ENCODE measurements at regions not wholly inside any gene's neighbourhood (a gene's known extent, or its start where the extent isn't known, plus 50 kb on each side); places are given as distances from the start of the nearest gene placed in this dataset.

DNA sequence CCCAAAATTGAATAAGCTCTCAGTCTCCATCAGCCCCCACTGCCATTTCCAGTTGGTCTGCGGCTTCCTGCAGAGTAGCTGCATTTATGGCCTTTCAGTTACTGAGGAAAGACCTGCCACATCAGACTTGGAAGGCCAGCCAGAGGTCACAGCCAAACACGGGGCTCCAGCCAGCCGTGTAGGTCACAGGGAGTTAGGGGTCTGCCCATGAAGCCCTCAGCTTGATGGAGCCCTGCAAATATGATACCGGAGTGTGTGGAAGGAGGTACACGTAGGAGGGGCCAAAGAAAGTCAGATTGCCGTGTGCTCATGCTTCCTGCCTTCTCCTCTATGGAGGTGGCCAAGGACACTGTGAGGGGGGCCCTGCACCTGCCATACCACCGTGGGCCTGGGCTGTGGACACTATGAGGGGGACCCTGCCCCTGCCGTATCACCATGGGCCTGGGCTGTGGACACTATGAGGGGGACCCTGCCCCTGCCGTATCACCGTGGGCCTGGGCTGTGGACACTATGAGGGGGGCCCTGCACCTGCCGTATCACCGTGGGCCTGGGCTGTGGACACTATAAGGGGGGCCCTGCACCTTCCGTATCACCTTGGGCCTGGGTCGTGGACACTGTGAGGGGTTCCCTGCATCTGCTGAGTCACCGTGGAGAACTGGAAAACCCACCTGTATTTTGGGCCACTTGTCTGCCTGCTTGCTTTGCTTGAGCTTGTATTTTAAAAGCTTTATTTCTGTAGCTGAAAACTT is 335.7 kb upstream of the SHH start:
- no peak overlapping the region for H3K4me2 ChIP-seq (ENCODE audit: low read depth, low read length)
- no peak overlapping the region for H3K9ac ChIP-seq (ENCODE audit: low read depth, low read length)
- H4K20me1 ChIP-seq (ENCODE audit: insufficient read depth, low read length) = no peaks in the 10 kb centered on the region
- H2BK5ac ChIP-seq (ENCODE audit: low read depth, low read length, poor library complexity, severe bottlenecking) = no peak overlapping the region
- no TSS peak for BruUV-seq (replicated peaks)
- H3K36me3 ChIP-seq (ENCODE audit: control insufficient read depth, insufficient read depth, low read length) = no peaks in the 10 kb centered on the region
- no peak overlapping the region for H3K4me3 ChIP-seq (ENCODE audit: insufficient read depth, low read depth, low read length)
- peaks cover 49% of the 10 kb centered on the region for H3K9me3 ChIP-seq (ENCODE audit: control insufficient read depth, insufficient read depth, low read length)
- H3K27me3 ChIP-seq (ENCODE audit: control insufficient read depth, insufficient read depth, low read length) = no peaks in the 10 kb centered on the region
- no peak overlapping the region for H4K91ac ChIP-seq (ENCODE audit: insufficient read depth, low read depth, low read length)
- H4K5ac ChIP-seq (ENCODE audit: low read depth, low read length) = no peak overlapping the region
- TF ChIP-seq POLR2A (IDR thresholded peaks at IDR 0.05; ENCODE audit: low read depth, low read length) (no peak), RAD21 (IDR thresholded peaks at IDR 0.05; ENCODE audit: low read length) (no peak), RCOR1 (IDR thresholded peaks at IDR 0.05; ENCODE audit: insufficient replicate concordance, low read length) (no peak), NFE2L2 (IDR thresholded peaks at IDR 0.05; ENCODE audit: low read depth, low read length) (no peak), ELK1 (IDR thresholded peaks at IDR 0.05; ENCODE audit: borderline replicate concordance, low read depth, low read length) (no peak), BHLHE40 (IDR thresholded peaks at IDR 0.05; ENCODE audit: low read depth, low read length) (no peak), FOS (IDR thresholded peaks at IDR 0.05; ENCODE audit: low read depth, low read length) (no peak), CHD1 (IDR thresholded peaks at IDR 0.05; ENCODE audit: low read depth, low read length) (no peak), MAFK (IDR thresholded peaks at IDR 0.05; ENCODE audit: low read depth, low read length) (no peak), MAZ (IDR thresholded peaks at IDR 0.05; ENCODE audit: borderline replicate concordance, low read depth, low read length) (no peak)
- TF ChIP-seq, protein P1, sequence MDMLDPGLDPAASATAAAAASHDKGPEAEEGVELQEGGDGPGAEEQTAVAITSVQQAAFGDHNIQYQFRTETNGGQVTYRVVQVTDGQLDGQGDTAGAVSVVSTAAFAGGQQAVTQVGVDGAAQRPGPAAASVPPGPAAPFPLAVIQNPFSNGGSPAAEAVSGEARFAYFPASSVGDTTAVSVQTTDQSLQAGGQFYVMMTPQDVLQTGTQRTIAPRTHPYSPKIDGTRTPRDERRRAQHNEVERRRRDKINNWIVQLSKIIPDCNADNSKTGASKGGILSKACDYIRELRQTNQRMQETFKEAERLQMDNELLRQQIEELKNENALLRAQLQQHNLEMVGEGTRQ (IDR thresholded peaks at IDR 0.05; ENCODE audit: low read depth, low read length) = no peak
- TF ChIP-seq, protein P2, sequence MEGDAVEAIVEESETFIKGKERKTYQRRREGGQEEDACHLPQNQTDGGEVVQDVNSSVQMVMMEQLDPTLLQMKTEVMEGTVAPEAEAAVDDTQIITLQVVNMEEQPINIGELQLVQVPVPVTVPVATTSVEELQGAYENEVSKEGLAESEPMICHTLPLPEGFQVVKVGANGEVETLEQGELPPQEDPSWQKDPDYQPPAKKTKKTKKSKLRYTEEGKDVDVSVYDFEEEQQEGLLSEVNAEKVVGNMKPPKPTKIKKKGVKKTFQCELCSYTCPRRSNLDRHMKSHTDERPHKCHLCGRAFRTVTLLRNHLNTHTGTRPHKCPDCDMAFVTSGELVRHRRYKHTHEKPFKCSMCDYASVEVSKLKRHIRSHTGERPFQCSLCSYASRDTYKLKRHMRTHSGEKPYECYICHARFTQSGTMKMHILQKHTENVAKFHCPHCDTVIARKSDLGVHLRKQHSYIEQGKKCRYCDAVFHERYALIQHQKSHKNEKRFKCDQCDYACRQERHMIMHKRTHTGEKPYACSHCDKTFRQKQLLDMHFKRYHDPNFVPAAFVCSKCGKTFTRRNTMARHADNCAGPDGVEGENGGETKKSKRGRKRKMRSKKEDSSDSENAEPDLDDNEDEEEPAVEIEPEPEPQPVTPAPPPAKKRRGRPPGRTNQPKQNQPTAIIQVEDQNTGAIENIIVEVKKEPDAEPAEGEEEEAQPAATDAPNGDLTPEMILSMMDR (conservative IDR thresholded peaks at IDR 0.05; ENCODE audit: low read depth, low read length) = no peak
- H2AK9ac ChIP-seq (replicated peaks; ENCODE audit: low read depth, low read length, poor library complexity) = no peak overlapping the region
- CTCF ChIA-PET = interaction anchor here (0.7 kb wide), 1 partner anchor 13 kb away, joined by 3 read pairs; no protein-coding TSS in a partner anchor
- no peak overlapping the region for H3K56ac ChIP-seq (ENCODE audit: extremely low read depth, insufficient read depth, low read length)
- intact Hi-C loops (cut with micrococcal nuclease) (no loop called here), in situ Hi-C loops (cut with MboI; ENCODE audit: low sequenced_read_pairs) (no loop called here), dilution Hi-C loops (cut with HindIII; ENCODE audit: low sequenced_read_pairs, unreplicated experiment) (no loop called here)
- no peak overlapping the region for H3K4ac ChIP-seq (ENCODE audit: low read depth, low read length)
- no peaks in the 10 kb centered on the region for H3K9me1 ChIP-seq (ENCODE audit: insufficient read depth, low read length)
- no peak overlapping the region for H2BK15ac ChIP-seq (ENCODE audit: low read depth, low read length)
- H3K14ac ChIP-seq (replicated peaks; ENCODE audit: low read depth, low read length) = no peak overlapping the region
- H2AK5ac ChIP-seq (ENCODE audit: low read depth, low read length) = no peak overlapping the region
- POLR2A ChIA-PET (ENCODE audit: unreplicated experiment) = no interaction called here
- 79% methylated on average over 9 of the region's 15 CpGs; no CpG with 5 or more reads in 1 of the 2 experiments for WGBS, 2 experiments (ENCODE audit: extremely low coverage in 2 of 2, insufficient read length in 1 of 2)
- ATAC-seq (ENCODE audit: low read depth) (no peak), DNase-seq (no peak)
- H4K8ac ChIP-seq (ENCODE audit: low read depth in 2 of 2, low read length in 2 of 2) = no peak overlapping the region
- no peaks in the 10 kb centered on the region for H3K79me1 ChIP-seq (ENCODE audit: low read depth in 1 of 2, low read length in 2 of 2)
- no peak overlapping the region for H2BK20ac ChIP-seq (ENCODE audit: low read depth, low read length)
- no peak overlapping the region for H2AFZ ChIP-seq (replicated peaks; ENCODE audit: low read length, poor library complexity)
- no peak overlapping the region for H3K27ac ChIP-seq (ENCODE audit: insufficient read depth, low read length)
- no peak overlapping the region for H2BK120ac ChIP-seq (ENCODE audit: low read depth, low read length)
- no peaks in the 10 kb centered on the region for H3K4me1 ChIP-seq (ENCODE audit: control insufficient read depth, insufficient read depth, low read length)
- no peak overlapping the region for H3K18ac ChIP-seq (ENCODE audit: low read depth, low read length)
- no peak overlapping the region for H3K23ac ChIP-seq (ENCODE audit: low read depth, low read length)
